CD14-positive monocyte (primary cell): ENCODE measurements at regions not wholly inside any gene's neighbourhood (a gene's known extent, or its start where the extent isn't known, plus 50 kb on each side); places are given as distances from the start of the nearest gene placed in this dataset.

Experiments used
- DNase-seq, 3 donors: peaks; one replicate each; pipeline ENCODE4 v3.0.0-alpha.2; 2011 to 2022
- H2AFZ ChIP-seq: 2 replicates; pipeline ENCODE4 v1.6.0; 2012; ENCODE audit warnings: mild to moderate bottlenecking, low read depth, low read length, inconsistent platforms; ENCODE audit not compliant: insufficient read depth, poor library complexity, severe bottlenecking
- H3K27ac ChIP-seq, 2 donors: 1 replicate in 1 of 2; 2 replicates in 1 of 2; pipeline ENCODE4 v1.5.1; 2012 to 2013; ENCODE audit warnings: low read length in 2 of 2, control low read depth in 1 of 2, inconsistent platforms in 1 of 2, low read depth in 1 of 2, mild to moderate bottlenecking in 1 of 2
- H3K27me3 ChIP-seq, 2 donors: one replicate each; pipeline versions ENCODE4 v1.6.0 to v1.6.1; 2011 to 2013; ENCODE audit warnings: low read length in 2 of 2; ENCODE audit not compliant: control insufficient read depth in 2 of 2, insufficient read depth in 2 of 2
- H3K36me3 ChIP-seq, 2 donors: replicated peaks in 1 of 2; 1 replicate in 1 of 2; 2 replicates in 1 of 2; pipeline versions ENCODE4 v1.5.1 to v1.6.1; 2012 to 2013; ENCODE audit warnings: low read length in 2 of 2, control low read depth in 1 of 2, inconsistent platforms in 1 of 2, mild to moderate bottlenecking in 1 of 2; ENCODE audit not compliant: insufficient read depth in 2 of 2, control insufficient read depth in 1 of 2
- H3K4me1 ChIP-seq, 2 donors: 1 replicate in 1 of 2; 2 replicates in 1 of 2; pipeline versions ENCODE4 v1.5.1 to v1.6.1; 2012 to 2013; ENCODE audit warnings: low read length in 2 of 2, control low read depth in 1 of 2, inconsistent platforms in 1 of 2, mild to moderate bottlenecking in 1 of 2, moderate library complexity in 1 of 2; ENCODE audit not compliant: insufficient read depth in 2 of 2, control insufficient read depth in 1 of 2
- H3K4me2 ChIP-seq: replicated peaks from 2 replicates; pipeline ENCODE3; 2012; ENCODE audit warnings: low read length, moderate library complexity, mild to moderate bottlenecking; ENCODE audit not compliant: poor library complexity, severe bottlenecking; ENCODE audit errors: extremely low read depth
- H3K4me3 ChIP-seq, 3 experiments: fragments of 200-600 bp in 1 of 3; sonication (generic) in 1 of 3; replicated peaks in 1 of 3; 1 replicate in 2 of 3; 2 replicates in 1 of 3; pipeline ENCODE4 v1.5.1; 2011 to 2013; ENCODE audit warnings: low read length in 3 of 3, mild to moderate bottlenecking in 3 of 3, control low read depth in 2 of 3, low read depth in 2 of 3, inconsistent platforms in 1 of 3, moderate library complexity in 1 of 3
- H3K79me2 ChIP-seq: 2 replicates; pipeline ENCODE4 v1.6.0; 2012; ENCODE audit warnings: mild to moderate bottlenecking, control low read depth, inconsistent platforms, low read length, moderate library complexity; ENCODE audit not compliant: insufficient read depth
- H3K9ac ChIP-seq: 2 replicates; pipeline ENCODE4 v1.6.0; 2017; ENCODE audit warnings: low read length, mild to moderate bottlenecking; ENCODE audit not compliant: insufficient read depth, poor library complexity, severe bottlenecking
- H3K9me3 ChIP-seq, 2 donors: replicated peaks in 1 of 2; 1 replicate in 1 of 2; 2 replicates in 1 of 2; pipeline versions ENCODE4 v1.5.1 to v1.6.1; 2012 to 2013; ENCODE audit warnings: low read length in 2 of 2, control low read depth in 1 of 2; ENCODE audit not compliant: control insufficient read depth in 1 of 2, insufficient read depth in 1 of 2
- H4K20me1 ChIP-seq: 2 replicates; pipeline ENCODE4 v1.6.0; 2012; ENCODE audit warnings: mild to moderate bottlenecking, low read length, control low read depth, moderate library complexity; ENCODE audit not compliant: insufficient read depth
- H3K27ac Mint-ChIP-seq, 7 donors: one replicate each; pipeline ENCODE4 v1.8.0; 2020; ENCODE audit warnings: mild to moderate bottlenecking in 7 of 7, mixed read lengths in 7 of 7, moderate library complexity in 6 of 7, inconsistent platforms in 2 of 7
- H3K27me3 Mint-ChIP-seq, 3 donors: one replicate each; pipeline ENCODE4 v1.8.0; 2021 to 2022; ENCODE audit warnings: low read depth in 3 of 3, mild to moderate bottlenecking in 3 of 3, mixed read lengths in 3 of 3, moderate library complexity in 3 of 3, inconsistent platforms in 1 of 3
- H3K36me3 Mint-ChIP-seq, 2 donors: one replicate each; pipeline ENCODE4 v1.8.0; 2020; ENCODE audit warnings: mixed read lengths in 2 of 2, inconsistent platforms in 1 of 2, mild to moderate bottlenecking in 1 of 2
- H3K4me1 Mint-ChIP-seq: one replicate; pipeline ENCODE4 v1.8.0; 2020; ENCODE audit warnings: mild to moderate bottlenecking, mixed read lengths
- H3K4me3 Mint-ChIP-seq, 2 donors: one replicate each; pipeline ENCODE4 v1.8.0; 2020; ENCODE audit warnings: mild to moderate bottlenecking in 2 of 2, mixed read lengths in 2 of 2, moderate library complexity in 1 of 2
- H3K9me3 Mint-ChIP-seq, 7 donors: one replicate each; pipeline ENCODE4 v1.8.0; 2020 to 2022; ENCODE audit warnings: mixed read lengths in 7 of 7, mild to moderate bottlenecking in 6 of 7, moderate library complexity in 6 of 7, inconsistent platforms in 2 of 7
- CTCF ChIP-seq: fragments of 200-600 bp; IDR thresholded peaks from one replicate; pipeline ENCODE4 v1.8.0; 2022; ENCODE audit warnings: antibody characterized with exemption, mild to moderate bottlenecking
- WGBS: methylation state at CpG from one replicate; pipeline ENCODE4 v1.1.5; 2013; ENCODE audit warnings: missing lambda C conversion rate; ENCODE audit not compliant: insufficient coverage; 5-methylcytosine and 5-hydroxymethylcytosine counted together
- intact Hi-C, 2 donors: fragments of 100-400 bp; cut with micrococcal nuclease; formaldehyde crosslinking; loops; one replicate each; pipeline versions ENCODE4 v1.15.0 to v1.15.1; 2023

- Mint-ChIP-seq H3K4me3 (no peak overlapping the region), H3K9me3 (peaks cover 0 to 1% (median 0%) of the 10 kb centered on the region in 7 donors), H3K4me1 (no peaks in the 10 kb centered on the region), H3K27ac (no peak overlapping the region), H3K27me3 (peaks cover 4 to 7% (median 5%) of the 10 kb centered on the region in 3 donors), H3K36me3 (no peaks in the 10 kb centered on the region)
- no peak overlapping the region for H3K4me3 ChIP-seq
- intact Hi-C loops: no loop called here
- no peaks in the 10 kb centered on the region for H3K4me1 ChIP-seq
- no peak overlapping the region for H3K4me2 ChIP-seq
- no peak for TF ChIP-seq CTCF
- no peaks in the 10 kb centered on the region for H3K27me3 ChIP-seq
- H3K9ac ChIP-seq: no peak overlapping the region
- 90% methylated on average over 3 of the region's 5 CpGs for WGBS
- H3K36me3 ChIP-seq: no peaks in the 10 kb centered on the region
- H4K20me1 ChIP-seq: no peaks in the 10 kb centered on the region
- H3K9me3 ChIP-seq: no peaks in the 10 kb centered on the region
- no peak for DNase-seq
- H3K27ac ChIP-seq: no peak overlapping the region
- no peaks in the 10 kb centered on the region for H3K79me2 ChIP-seq
- no peak overlapping the region for H2AFZ ChIP-seq
Measured at GRCh38 chr3:44105571-44105970, 136.1 kb upstream of the TOPAZ1 start.

GRCh38 chr3:44106756-44107155 is 134.9 kb upstream of the TOPAZ1 start:
- no peak for TF ChIP-seq CTCF
- H3K9me3 Mint-ChIP-seq: peaks cover 0 to 2% (median 0%) of the 10 kb centered on the region in 7 donors
- H3K27ac ChIP-seq: no peak overlapping the region
- H3K36me3 ChIP-seq: no peaks in the 10 kb centered on the region
- no peak overlapping the region for H3K4me3 ChIP-seq
- H3K9ac ChIP-seq: no peak overlapping the region
- no peak overlapping the region for H2AFZ ChIP-seq
- 94% methylated on average over 2 of the region's 6 CpGs for WGBS
- no peak overlapping the region for H3K4me3 Mint-ChIP-seq
- H4K20me1 ChIP-seq: no peaks in the 10 kb centered on the region
- H3K4me1 ChIP-seq: no peaks in the 10 kb centered on the region
- no peak overlapping the region for H3K4me2 ChIP-seq
- no peaks in the 10 kb centered on the region for H3K36me3 Mint-ChIP-seq
- intact Hi-C loops: no loop called here
- DNase-seq: no peak
- H3K27me3 Mint-ChIP-seq: peaks cover 3 to 5% (median 4%) of the 10 kb centered on the region in 3 donors
- no peaks in the 10 kb centered on the region for H3K79me2 ChIP-seq
- no peaks in the 10 kb centered on the region for H3K27me3 ChIP-seq
- H3K4me1 Mint-ChIP-seq: no peaks in the 10 kb centered on the region
- H3K27ac Mint-ChIP-seq: no peak overlapping the region
- H3K9me3 ChIP-seq: no peaks in the 10 kb centered on the region
